Iris pigment epithelial cell (primary cell): ENCODE measurements at regions not wholly inside any gene's neighbourhood (a gene's known extent, or its start where the extent isn't known, plus 50 kb on each side); places are given as distances from the start of the nearest gene placed in this dataset.

Experiments
- DNase-seq: peaks from one replicate; pipeline ENCODE4 v3.0.0-alpha.2; 2011; ENCODE audit warnings: low read depth

DNA sequence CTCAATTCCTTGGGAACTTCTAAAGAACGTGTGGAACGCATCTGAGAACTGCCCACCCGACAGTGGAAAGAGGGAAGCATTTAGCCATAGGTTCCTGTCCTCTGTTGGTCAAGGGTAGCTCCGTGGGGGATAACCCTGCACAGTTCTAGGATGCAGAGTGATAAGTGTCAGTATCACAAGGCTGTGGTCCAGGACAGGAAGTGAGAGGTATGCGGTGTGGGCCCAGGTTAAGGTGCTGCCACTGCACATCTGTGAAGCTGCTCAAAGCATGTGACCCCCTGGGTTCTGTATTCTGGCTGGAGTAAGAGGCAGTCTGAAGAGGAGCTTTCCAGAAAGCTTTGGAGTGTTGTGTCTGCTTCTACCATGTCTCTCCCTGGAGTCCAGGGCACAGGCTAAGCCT, 51.7 kb upstream of the HES1 start:
- no peak for DNase-seq
